SK-N-SH treated with all-trans-retinoic acid at 6 μM for 48 hours (cell line): ENCODE measurements at regions not wholly inside any gene's neighbourhood (a gene's known extent, or its start where the extent isn't known, plus 50 kb on each side); places are given as distances from the start of the nearest gene placed in this dataset.

Source experiments
- BACH2 ChIP-seq: fragments of 250-450 bp; sonication (Bioruptor Pico); IDR thresholded peaks from 2 replicates; pipeline ENCODE4 v1.9.0; 2021; ENCODE audit warnings: mild to moderate bottlenecking, borderline replicate concordance
- CSDC2 ChIP-seq: fragments of 250-450 bp; sonication (Bioruptor Pico); IDR thresholded peaks from 2 replicates; pipeline ENCODE4 v1.5.0; 2020; ENCODE audit warnings: mild to moderate bottlenecking, moderate library complexity
- ESRRG ChIP-seq: fragments of 250-450 bp; sonication (Bioruptor Pico); IDR thresholded peaks from 2 replicates; pipeline ENCODE4 v1.6.1; 2021; ENCODE audit warnings: mild to moderate bottlenecking
- GLIS3 ChIP-seq: fragments of 250-450 bp; sonication (Bioruptor Pico); IDR thresholded peaks from 2 replicates; pipeline ENCODE4 v1.5.0; 2020; ENCODE audit warnings: mild to moderate bottlenecking, moderate library complexity
- ISL1 ChIP-seq: fragments of 250-450 bp; sonication (Bioruptor Pico); IDR thresholded peaks from 2 replicates; pipeline ENCODE4 v2.1.2; 2022; ENCODE audit warnings: mild to moderate bottlenecking, moderate library complexity
- SNAI2 ChIP-seq: fragments of 250-450 bp; sonication (Bioruptor Pico); IDR thresholded peaks from 2 replicates; pipeline ENCODE4 v1.5.0; 2020; ENCODE audit warnings: mild to moderate bottlenecking, moderate library complexity
- TCF4 ChIP-seq: fragments of 250-450 bp; sonication (Bioruptor Pico); IDR thresholded peaks from 2 replicates; pipeline ENCODE4 v1.8.0; 2021; ENCODE audit warnings: mild to moderate bottlenecking, moderate library complexity, borderline replicate concordance
- ZC3H10 ChIP-seq: fragments of 250-450 bp; sonication (Bioruptor Pico); IDR thresholded peaks from 2 replicates; pipeline ENCODE4 v1.5.1; 2021; ENCODE audit warnings: mild to moderate bottlenecking, moderate library complexity
- ZFP3 ChIP-seq: fragments of 250-450 bp; sonication (Bioruptor Pico); IDR thresholded peaks from 2 replicates; pipeline ENCODE4 v1.5.0; 2020; ENCODE audit warnings: mild to moderate bottlenecking, moderate library complexity
- ZFP30 ChIP-seq: fragments of 450-650 bp; formaldehyde crosslinking; IDR thresholded peaks from 2 replicates; pipeline ENCODE4 v1.5.0; 2022; ENCODE audit warnings: mild to moderate bottlenecking, moderate library complexity
- ZNF565 ChIP-seq: fragments of 450-650 bp; formaldehyde crosslinking; conservative IDR thresholded peaks from 2 replicates; pipeline ENCODE4 v1.5.0; 2020; ENCODE audit warnings: low read depth, mild to moderate bottlenecking, moderate library complexity
- TF ChIP-seq, protein P1 (sequence below): fragments of 250-450 bp; sonication (Bioruptor Pico); IDR thresholded peaks from 2 replicates; pipeline ENCODE4 v1.8.0; 2020; ENCODE audit warnings: mild to moderate bottlenecking, moderate library complexity, borderline replicate concordance

GRCh38 chr18:4802296-4802695 lies 347.2 kb upstream of the DLGAP1 start:
- TF ChIP-seq ZFP3 (CRISPR knock-in tag) (no peak), ZFP30 (CRISPR knock-in tag) (no peak), CSDC2 (no peak), BACH2 (CRISPR knock-in tag) (no peak), SNAI2 (CRISPR knock-in tag) (no peak), ESRRG (CRISPR knock-in tag) (no peak), ISL1 (CRISPR knock-in tag) (no peak), TCF4 (CRISPR knock-in tag) (no peak), ZNF565 (CRISPR knock-in tag) (no peak), GLIS3 (CRISPR knock-in tag) (no peak), ZC3H10 (CRISPR knock-in tag) (no peak)
- TF ChIP-seq, protein P1, sequence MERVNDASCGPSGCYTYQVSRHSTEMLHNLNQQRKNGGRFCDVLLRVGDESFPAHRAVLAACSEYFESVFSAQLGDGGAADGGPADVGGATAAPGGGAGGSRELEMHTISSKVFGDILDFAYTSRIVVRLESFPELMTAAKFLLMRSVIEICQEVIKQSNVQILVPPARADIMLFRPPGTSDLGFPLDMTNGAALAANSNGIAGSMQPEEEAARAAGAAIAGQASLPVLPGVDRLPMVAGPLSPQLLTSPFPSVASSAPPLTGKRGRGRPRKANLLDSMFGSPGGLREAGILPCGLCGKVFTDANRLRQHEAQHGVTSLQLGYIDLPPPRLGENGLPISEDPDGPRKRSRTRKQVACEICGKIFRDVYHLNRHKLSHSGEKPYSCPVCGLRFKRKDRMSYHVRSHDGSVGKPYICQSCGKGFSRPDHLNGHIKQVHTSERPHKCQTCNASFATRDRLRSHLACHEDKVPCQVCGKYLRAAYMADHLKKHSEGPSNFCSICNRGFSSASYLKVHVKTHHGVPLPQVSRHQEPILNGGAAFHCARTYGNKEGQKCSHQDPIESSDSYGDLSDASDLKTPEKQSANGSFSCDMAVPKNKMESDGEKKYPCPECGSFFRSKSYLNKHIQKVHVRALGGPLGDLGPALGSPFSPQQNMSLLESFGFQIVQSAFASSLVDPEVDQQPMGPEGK = no peak
